RWPE2 (cell line): ENCODE measurements at regions not wholly inside any gene's neighbourhood (a gene's known extent, or its start where the extent isn't known, plus 50 kb on each side); places are given as distances from the start of the nearest gene placed in this dataset.

Experiments used
- ATAC-seq: fragments of 200-7000 bp; cut with Tn5 transposase; 3 replicates; pipeline ENCODE4 v1.9.1; 2021; ENCODE audit warnings: low read depth
- DNase-seq: peaks from one replicate; pipeline ENCODE4 v3.0.0-alpha.2; 2020; ENCODE audit warnings: low spot score
- H3K27ac ChIP-seq: fragments of 450-650 bp; 2 replicates; pipeline ENCODE4 v1.5.1; 2017; ENCODE audit warnings: mild to moderate bottlenecking; ENCODE audit not compliant: poor library complexity, severe bottlenecking
- H3K27me3 ChIP-seq: fragments of 250-450 bp; sonication (Bioruptor Pico); 2 replicates; pipeline ENCODE4 v1.5.1; 2021; ENCODE audit warnings: mild to moderate bottlenecking, moderate library complexity; ENCODE audit not compliant: insufficient read depth, poor library complexity, severe bottlenecking
- H3K36me3 ChIP-seq: fragments of 250-450 bp; sonication (Bioruptor Pico); 2 replicates; pipeline ENCODE4 v1.5.1; 2020; ENCODE audit warnings: low read depth, mild to moderate bottlenecking, moderate library complexity
- H3K4me1 ChIP-seq: fragments of 250-450 bp; sonication (Bioruptor Pico); 2 replicates; pipeline ENCODE4 v1.5.1; 2021; ENCODE audit warnings: mild to moderate bottlenecking, moderate library complexity; ENCODE audit not compliant: insufficient read depth, poor library complexity, severe bottlenecking
- H3K4me3 ChIP-seq: fragments of 250-450 bp; sonication (Bioruptor Pico); 2 replicates; pipeline ENCODE4 v1.5.1; 2021; ENCODE audit warnings: mild to moderate bottlenecking, moderate library complexity; ENCODE audit not compliant: severe bottlenecking
- H3K9me3 ChIP-seq: fragments of 250-450 bp; sonication (Bioruptor Pico); 2 replicates; pipeline ENCODE4 v1.5.1; 2021; ENCODE audit warnings: mild to moderate bottlenecking, moderate library complexity; ENCODE audit not compliant: severe bottlenecking
- TF ChIP-seq, protein P1 (sequence below): fragments of 450-650 bp; IDR thresholded peaks from one replicate; pipeline ENCODE4 v1.5.1; 2017; ENCODE audit warnings: mild to moderate bottlenecking, moderate library complexity; ENCODE audit not compliant: poor library complexity, severe bottlenecking

DNA sequence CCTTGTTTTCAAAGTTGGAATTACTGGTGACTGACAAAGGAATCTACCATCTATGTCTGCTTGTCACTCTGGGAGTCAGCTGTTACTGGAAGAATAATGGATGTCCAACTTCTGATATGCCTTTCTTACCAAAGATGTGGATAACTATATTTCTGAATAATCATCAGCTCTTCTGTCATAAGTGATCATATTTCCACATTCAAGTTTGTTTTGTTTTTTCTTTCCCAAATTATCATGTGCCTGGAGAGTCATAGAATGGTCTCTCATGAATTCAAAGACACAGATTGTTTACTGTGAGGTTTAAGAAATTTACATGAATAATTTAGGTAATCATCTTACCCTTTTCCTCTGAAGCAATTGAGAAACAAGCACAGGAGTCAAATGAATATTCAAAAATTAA lies 986.7 kb upstream of the CDH2 start:
- Histone ChIP-seq H3K9me3 (no peaks in the 10 kb centered on the region), H3K4me3 (no peak overlapping the region), H3K4me1 (peaks cover 64% of the 10 kb centered on the region), H3K36me3 (no peaks in the 10 kb centered on the region; the same call in 1 of the 2 replicates), H3K27ac (peak overlapping the region; percentile 100), H3K27me3 (no peaks in the 10 kb centered on the region)
- ATAC-seq (no peak), DNase-seq (no peak)
- TF ChIP-seq, protein P1, sequence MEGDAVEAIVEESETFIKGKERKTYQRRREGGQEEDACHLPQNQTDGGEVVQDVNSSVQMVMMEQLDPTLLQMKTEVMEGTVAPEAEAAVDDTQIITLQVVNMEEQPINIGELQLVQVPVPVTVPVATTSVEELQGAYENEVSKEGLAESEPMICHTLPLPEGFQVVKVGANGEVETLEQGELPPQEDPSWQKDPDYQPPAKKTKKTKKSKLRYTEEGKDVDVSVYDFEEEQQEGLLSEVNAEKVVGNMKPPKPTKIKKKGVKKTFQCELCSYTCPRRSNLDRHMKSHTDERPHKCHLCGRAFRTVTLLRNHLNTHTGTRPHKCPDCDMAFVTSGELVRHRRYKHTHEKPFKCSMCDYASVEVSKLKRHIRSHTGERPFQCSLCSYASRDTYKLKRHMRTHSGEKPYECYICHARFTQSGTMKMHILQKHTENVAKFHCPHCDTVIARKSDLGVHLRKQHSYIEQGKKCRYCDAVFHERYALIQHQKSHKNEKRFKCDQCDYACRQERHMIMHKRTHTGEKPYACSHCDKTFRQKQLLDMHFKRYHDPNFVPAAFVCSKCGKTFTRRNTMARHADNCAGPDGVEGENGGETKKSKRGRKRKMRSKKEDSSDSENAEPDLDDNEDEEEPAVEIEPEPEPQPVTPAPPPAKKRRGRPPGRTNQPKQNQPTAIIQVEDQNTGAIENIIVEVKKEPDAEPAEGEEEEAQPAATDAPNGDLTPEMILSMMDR = no peak

DNA sequence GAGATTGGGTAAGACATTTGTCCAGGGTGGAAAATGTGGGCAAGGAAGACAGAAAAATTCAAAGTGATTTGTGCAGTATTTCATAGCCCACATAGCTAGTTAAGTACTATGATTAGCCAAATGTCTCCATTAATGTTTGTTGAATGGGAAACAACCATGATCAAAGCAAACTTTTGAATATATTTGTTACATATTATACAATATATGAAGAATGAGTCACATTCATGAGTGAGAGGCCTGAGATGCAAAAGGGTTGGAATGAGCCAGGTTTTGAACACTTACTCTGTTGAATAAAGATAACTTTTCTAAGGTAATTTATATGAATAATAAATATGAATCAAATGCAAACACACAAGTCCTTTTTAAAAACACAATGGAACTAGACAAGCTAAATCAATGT lies 984.5 kb upstream of the CDH2 start:
- no peak for DNase-seq
- H3K9me3 ChIP-seq = no peaks in the 10 kb centered on the region
- TF ChIP-seq, protein P1 = no peak
- H3K27ac ChIP-seq = peak overlapping the region; percentile 100
- ATAC-seq = no peak
- H3K4me3 ChIP-seq = no peak overlapping the region
- peaks cover 76% of the 10 kb centered on the region for H3K4me1 ChIP-seq
- H3K27me3 ChIP-seq = no peaks in the 10 kb centered on the region
- H3K36me3 ChIP-seq = no peaks in the 10 kb centered on the region

DNA sequence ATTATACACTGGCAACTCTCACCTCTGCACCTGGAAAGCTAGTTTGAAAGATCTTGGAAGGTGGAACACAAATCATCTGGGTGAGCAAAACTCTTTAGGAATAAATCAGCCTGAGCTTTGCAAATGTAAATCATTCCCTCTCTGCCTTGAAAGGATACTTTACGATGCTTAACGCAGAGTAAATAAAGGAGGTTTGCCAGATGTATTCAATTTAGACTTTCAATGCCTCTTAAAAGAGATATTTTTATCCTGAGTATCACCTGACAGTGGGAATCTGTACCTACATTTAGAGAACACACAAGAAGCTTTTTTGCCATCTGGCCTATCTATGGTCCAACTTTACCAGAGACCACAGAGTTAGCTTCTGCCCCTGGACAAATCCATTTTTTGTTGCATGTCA lies 983.2 kb upstream of the CDH2 start:
- DNase-seq (no peak), ATAC-seq (no peak)
- no peak overlapping the region for H3K4me3 ChIP-seq
- TF ChIP-seq, protein P1 = no peak
- no peaks in the 10 kb centered on the region for H3K36me3 ChIP-seq
- H3K27me3 ChIP-seq = no peaks in the 10 kb centered on the region
- H3K4me1 ChIP-seq = peaks cover 79% of the 10 kb centered on the region
- no peaks in the 10 kb centered on the region for H3K9me3 ChIP-seq
- H3K27ac ChIP-seq = peak overlapping the region; percentile 100

DNA sequence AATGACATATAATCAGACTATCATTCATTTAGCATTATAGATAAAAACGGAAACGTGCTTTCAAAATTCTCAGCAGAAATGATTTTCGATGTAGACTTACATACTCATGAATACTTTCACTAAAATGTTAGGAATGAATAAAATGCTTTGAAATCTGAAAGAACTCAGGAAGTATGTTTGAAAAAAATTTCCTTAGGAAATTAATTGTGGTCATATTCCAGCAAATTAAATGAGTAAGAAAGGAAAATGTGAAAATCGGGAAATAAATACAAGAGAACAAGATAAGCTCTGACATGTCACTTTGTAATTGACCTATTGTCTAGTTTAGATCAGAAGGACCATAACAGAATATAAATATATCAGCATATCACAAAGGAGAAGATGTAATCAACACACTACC lies 981.0 kb upstream of the CDH2 start:
- Histone ChIP-seq H3K27ac (peak overlapping the region; percentile 100), H3K4me1 (peaks cover 71% of the 10 kb centered on the region), H3K27me3 (no peaks in the 10 kb centered on the region), H3K4me3 (peak overlapping the region; percentile 11), H3K9me3 (no peaks in the 10 kb centered on the region), H3K36me3 (no peaks in the 10 kb centered on the region)
- TF ChIP-seq, protein P1 = no peak
- no peak for ATAC-seq
- DNase-seq = no peak

DNA sequence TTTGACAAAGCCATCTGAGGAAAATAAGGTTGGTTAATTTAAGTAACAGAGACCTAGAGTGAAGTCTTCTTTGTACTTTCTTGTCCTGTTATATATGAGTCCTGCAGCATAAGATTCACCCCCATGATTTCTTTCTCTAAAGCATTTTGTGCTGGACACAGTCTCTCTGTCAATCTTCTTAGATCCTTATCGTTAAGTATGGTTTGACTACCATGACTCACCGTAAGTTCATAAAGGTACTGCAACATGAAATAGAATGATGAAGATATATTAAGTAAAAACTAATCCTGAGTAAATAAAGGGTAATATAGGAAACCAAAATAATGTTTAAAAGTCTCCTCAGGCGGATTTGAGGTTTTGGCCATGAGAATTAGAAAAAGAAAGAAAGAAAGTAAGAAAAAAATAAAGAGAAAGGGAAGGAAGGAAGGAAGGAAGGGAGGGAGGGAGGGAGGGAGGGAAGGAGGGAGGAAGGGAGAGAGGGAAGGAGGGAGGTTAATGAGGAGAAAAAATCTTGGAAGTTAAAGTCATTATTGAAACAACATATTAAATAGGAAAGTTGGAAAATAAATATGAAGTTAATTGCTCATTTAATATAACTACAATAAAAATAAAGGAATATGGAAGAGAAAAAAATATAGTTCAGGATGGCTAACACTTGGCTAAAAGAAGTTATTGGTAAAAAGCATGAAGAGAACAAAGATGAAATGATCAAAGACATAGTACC lies 980.3 kb upstream of the CDH2 start:
- Histone ChIP-seq H3K4me3 (peak overlapping the region; percentile 28), H3K4me1 (peaks cover 64% of the 10 kb centered on the region), H3K27ac (peak overlapping the region; percentile 100), H3K27me3 (no peaks in the 10 kb centered on the region), H3K9me3 (no peaks in the 10 kb centered on the region), H3K36me3 (no peaks in the 10 kb centered on the region)
- TF ChIP-seq, protein P1 = no peak
- ATAC-seq (peak; percentile 18; the same call in 2 of the 3 replicates), DNase-seq (no peak)
